ENCODE measurements at regions not wholly inside any gene's neighbourhood (a gene's known extent, or its start where the extent isn't known, plus 50 kb on each side); places are given as distances from the start of the nearest gene placed in this dataset.

DNA sequence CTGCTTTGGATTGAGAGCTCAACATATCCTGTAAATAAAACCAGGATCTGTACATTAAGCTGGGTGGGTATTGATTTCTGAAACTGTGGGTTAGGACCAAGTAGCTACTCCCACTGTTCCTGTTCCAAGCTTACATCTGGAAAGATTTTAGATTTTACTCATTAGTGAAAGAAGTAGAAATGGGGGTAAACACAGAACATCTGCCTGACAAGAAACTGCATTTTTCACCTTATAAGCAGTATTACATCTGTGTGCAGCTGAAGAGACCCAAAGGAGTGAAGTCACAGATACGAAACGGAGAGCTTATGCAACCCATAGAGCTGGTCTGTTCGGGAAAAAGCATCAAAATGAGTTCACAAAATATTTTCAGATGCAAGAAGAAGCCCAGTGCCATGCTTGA lies 235.2 kb downstream of the SLITRK5 start:
- Histone ChIP-seq H3K9me3 (ENCODE audit: low read depth, low read length) (no peaks in the 10 kb centered on the region), H3K79me2 (ENCODE audit: insufficient read depth, low read length) (no peaks in the 10 kb centered on the region), H3K4me1 (ENCODE audit: insufficient read depth, low read length) (no peaks in the 10 kb centered on the region), H2AFZ (ENCODE audit: low read length) (no peak overlapping the region), H3K36me3 (ENCODE audit: insufficient read depth, low read length) (no peaks in the 10 kb centered on the region), H3K27ac (ENCODE audit: low read depth, low read length) (no peak overlapping the region), H3K4me2 (ENCODE audit: insufficient read depth, low read length) (no peak overlapping the region), H3K4me3 (ENCODE audit: insufficient read depth, low read length) (no peak overlapping the region), H3K27me3 (ENCODE audit: insufficient read depth, low read length) (no peaks in the 10 kb centered on the region), H4K20me1 (ENCODE audit: insufficient read depth, low read length) (no peaks in the 10 kb centered on the region)
- DNase-seq (ENCODE audit: insufficient read length, low spot score, missing footprints) = no peak
- no peak for TF ChIP-seq CTCF (IDR thresholded peaks at IDR 0.05; ENCODE audit: extremely low read depth, low read depth, low read length)

DNA sequence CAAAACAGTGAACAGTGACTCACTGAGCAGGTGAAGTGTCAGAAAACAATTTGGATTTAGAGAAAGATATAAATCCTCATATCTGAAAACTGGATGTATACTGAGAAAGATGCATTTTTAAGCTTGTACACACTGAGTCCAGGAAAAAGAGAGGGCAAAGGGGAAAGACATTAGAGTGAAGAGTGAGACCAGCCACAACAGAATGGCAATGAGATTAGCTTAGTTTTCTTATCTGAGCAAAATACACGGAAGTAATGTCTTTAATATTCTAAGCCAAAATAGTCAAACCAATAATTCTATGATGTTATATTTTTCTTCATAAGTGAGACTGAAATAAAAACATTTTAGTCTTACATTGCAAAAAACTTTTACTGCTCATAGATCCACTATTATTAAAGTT lies 236.0 kb downstream of the SLITRK5 start:
- H3K27me3 ChIP-seq (ENCODE audit: insufficient read depth, low read length) = no peaks in the 10 kb centered on the region
- H3K4me1 ChIP-seq (ENCODE audit: insufficient read depth, low read length) = no peaks in the 10 kb centered on the region
- no peak overlapping the region for H3K27ac ChIP-seq (ENCODE audit: low read depth, low read length)
- no peak overlapping the region for H3K4me2 ChIP-seq (ENCODE audit: insufficient read depth, low read length)
- no peak overlapping the region for H3K4me3 ChIP-seq (ENCODE audit: insufficient read depth, low read length)
- no peak for DNase-seq (ENCODE audit: insufficient read length, low spot score, missing footprints)
- H3K79me2 ChIP-seq (ENCODE audit: insufficient read depth, low read length) = no peaks in the 10 kb centered on the region
- no peaks in the 10 kb centered on the region for H3K9me3 ChIP-seq (ENCODE audit: low read depth, low read length)
- no peaks in the 10 kb centered on the region for H3K36me3 ChIP-seq (ENCODE audit: insufficient read depth, low read length)
- H4K20me1 ChIP-seq (ENCODE audit: insufficient read depth, low read length) = no peaks in the 10 kb centered on the region
- TF ChIP-seq CTCF (IDR thresholded peaks at IDR 0.05; ENCODE audit: extremely low read depth, low read depth, low read length) = no peak
- no peak overlapping the region for H2AFZ ChIP-seq (ENCODE audit: low read length)

GRCh38 chr13:87919956-87920355 lies 248.8 kb downstream of the SLITRK5 start:
- no peaks in the 10 kb centered on the region for H3K4me1 ChIP-seq (ENCODE audit: insufficient read depth, low read length)

DNA sequence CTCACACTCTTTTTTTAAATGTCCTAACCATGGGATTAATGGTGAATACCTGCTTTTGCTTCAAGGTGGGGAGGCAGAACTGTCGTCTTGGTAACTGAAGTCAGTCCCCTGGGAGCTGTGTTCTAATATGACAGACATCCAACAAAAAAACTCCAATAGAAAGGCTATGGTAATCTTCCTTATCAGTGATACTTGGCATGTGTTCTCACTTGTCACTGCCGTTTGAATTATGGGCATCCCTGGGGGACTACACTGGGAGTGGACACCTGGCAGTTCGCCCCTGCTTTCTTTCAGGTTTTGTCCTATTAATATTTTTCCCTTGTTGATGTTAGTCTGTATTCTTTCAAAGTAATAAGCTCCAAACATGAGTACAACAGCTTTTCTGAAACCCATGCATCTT lies 252.6 kb downstream of the SLITRK5 start:
- Histone ChIP-seq H3K36me3 (ENCODE audit: insufficient read depth, low read length) (no peaks in the 10 kb centered on the region), H3K27me3 (ENCODE audit: insufficient read depth, low read length) (no peaks in the 10 kb centered on the region), H3K9me3 (ENCODE audit: low read depth, low read length) (no peaks in the 10 kb centered on the region), H3K4me2 (ENCODE audit: insufficient read depth, low read length) (no peak overlapping the region), H2AFZ (ENCODE audit: low read length) (no peak overlapping the region), H3K4me3 (ENCODE audit: insufficient read depth, low read length) (no peak overlapping the region), H3K4me1 (ENCODE audit: insufficient read depth, low read length) (no peaks in the 10 kb centered on the region), H3K79me2 (ENCODE audit: insufficient read depth, low read length) (no peaks in the 10 kb centered on the region), H4K20me1 (ENCODE audit: insufficient read depth, low read length) (no peaks in the 10 kb centered on the region), H3K27ac (ENCODE audit: low read depth, low read length) (no peak overlapping the region)
- TF ChIP-seq CTCF (IDR thresholded peaks at IDR 0.05; ENCODE audit: extremely low read depth, low read depth, low read length) = no peak
- DNase-seq (ENCODE audit: insufficient read length, low spot score, missing footprints) = no peak

More at GRCh38 chr13:87919956-87920355, 248.8 kb downstream of the SLITRK5 start:
- DNase-seq (ENCODE audit: insufficient read length, low spot score, missing footprints) = no peak
- no peaks in the 10 kb centered on the region for H3K79me2 ChIP-seq (ENCODE audit: insufficient read depth, low read length)
- no peaks in the 10 kb centered on the region for H4K20me1 ChIP-seq (ENCODE audit: insufficient read depth, low read length)
- no peaks in the 10 kb centered on the region for H3K36me3 ChIP-seq (ENCODE audit: insufficient read depth, low read length)
- TF ChIP-seq CTCF (IDR thresholded peaks at IDR 0.05; ENCODE audit: extremely low read depth, low read depth, low read length) = no peak
- H3K27me3 ChIP-seq (ENCODE audit: insufficient read depth, low read length) = no peaks in the 10 kb centered on the region
- H3K4me3 ChIP-seq (ENCODE audit: insufficient read depth, low read length) = no peak overlapping the region
- no peak overlapping the region for H3K27ac ChIP-seq (ENCODE audit: low read depth, low read length)
- no peak overlapping the region for H2AFZ ChIP-seq (ENCODE audit: low read length)
- no peaks in the 10 kb centered on the region for H3K9me3 ChIP-seq (ENCODE audit: low read depth, low read length)
- H3K4me2 ChIP-seq (ENCODE audit: insufficient read depth, low read length) = no peak overlapping the region

Measured in osteoblast (primary cell).